ENCODE measurements at regions not wholly inside any gene's neighbourhood (a gene's known extent, or its start where the extent isn't known, plus 50 kb on each side); places are given as distances from the start of the nearest gene placed in this dataset.
A peak's percentile ranks its signal among the peaks of the same experiment; 100 is the strongest.

GRCh38 chr12:67386869-67387565, 117.9 kb downstream of the CAND1 start:
- ATAC-seq (ENCODE audit: insufficient read depth, low FRiP score) = no peak
- 75 to 91% methylated on average over 4 of the region's 4 CpGs for WGBS, 2 donors
- peak in 2 of 3 donors; percentile 62 to 70 for DNase-seq
- Histone ChIP-seq H3K27ac (ENCODE audit: low read depth in 1 of 2, low read length in 1 of 2) (no peak overlapping the region), H3K4me3 (no peak overlapping the region), H3K27me3 (ENCODE audit: control insufficient read depth in 3 of 3, insufficient read depth in 3 of 3, low read length in 2 of 3) (no peaks in the 10 kb centered on the region), H3K9ac (ENCODE audit: insufficient read depth in 1 of 2, low read length in 2 of 2) (no peak overlapping the region), H3K4me1 (ENCODE audit: control insufficient read depth in 5 of 5, insufficient read depth in 5 of 5, low read length in 5 of 5) (peaks cover 0 to 7% (median 0%) of the 10 kb centered on the region in 5 donors), H3K9me3 (ENCODE audit: control insufficient read depth in 4 of 4, insufficient read depth in 3 of 4, low read length in 3 of 4) (no peaks in the 10 kb centered on the region), H3K36me3 (ENCODE audit: control insufficient read depth in 4 of 4, insufficient read depth in 4 of 4, low read length in 4 of 4) (no peaks in the 10 kb centered on the region)
- TF ChIP-seq CTCF (IDR thresholded peaks at IDR 0.05; ENCODE audit: control extremely low read depth, extremely low read depth) = no peak

DNA sequence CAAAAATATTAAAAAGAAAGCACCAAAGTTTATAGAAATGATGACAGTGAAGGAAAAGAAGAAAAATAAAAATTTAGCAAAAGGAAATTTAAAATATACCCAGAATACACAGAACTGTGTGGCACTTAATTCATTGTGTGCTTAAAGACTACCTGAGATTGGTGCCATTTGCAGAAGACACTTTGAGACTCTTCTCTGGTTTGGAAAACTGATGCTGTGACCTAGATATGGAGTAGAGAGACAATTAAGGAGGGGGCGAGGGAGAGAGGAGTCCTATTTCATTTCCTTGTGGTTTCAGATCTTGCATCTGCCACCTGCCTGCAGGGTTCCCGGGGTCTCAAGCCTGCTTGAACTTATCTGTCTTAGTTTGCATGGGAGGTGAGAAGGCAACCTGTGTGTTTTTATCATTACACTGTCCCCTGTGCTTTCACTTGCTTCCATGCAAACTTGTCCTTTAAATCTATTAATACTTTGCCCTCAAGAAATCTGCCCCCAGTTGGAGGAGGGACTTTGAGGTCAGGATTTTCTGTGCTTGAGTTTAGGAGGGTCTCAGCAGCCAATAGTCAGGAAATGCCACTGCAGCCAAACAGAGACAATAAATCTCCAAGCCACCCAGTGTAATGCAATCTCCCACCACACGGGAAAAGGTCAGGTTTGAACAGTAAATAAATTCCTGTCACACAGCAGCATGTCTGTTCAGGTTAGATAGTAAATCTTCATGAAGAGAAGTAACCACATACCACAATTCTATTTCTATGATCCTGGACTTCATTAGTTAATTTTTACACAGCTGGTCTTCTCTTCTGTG, 119.4 kb downstream of the CAND1 start:
- Histone ChIP-seq H3K27ac (ENCODE audit: low read depth in 1 of 2, low read length in 1 of 2) (no peak overlapping the region), H3K9ac (ENCODE audit: insufficient read depth in 1 of 2, low read length in 2 of 2) (no peak overlapping the region), H3K27me3 (ENCODE audit: control insufficient read depth in 3 of 3, insufficient read depth in 3 of 3, low read length in 2 of 3) (no peaks in the 10 kb centered on the region), H3K9me3 (ENCODE audit: control insufficient read depth in 4 of 4, insufficient read depth in 3 of 4, low read length in 3 of 4) (no peaks in the 10 kb centered on the region), H3K4me1 (ENCODE audit: control insufficient read depth in 5 of 5, insufficient read depth in 5 of 5, low read length in 5 of 5) (no peaks in the 10 kb centered on the region), H3K36me3 (ENCODE audit: control insufficient read depth in 4 of 4, insufficient read depth in 4 of 4, low read length in 4 of 4) (no peaks in the 10 kb centered on the region), H3K4me3 (no peak overlapping the region)
- DNase-seq (no peak), ATAC-seq (ENCODE audit: insufficient read depth, low FRiP score) (no peak)
- TF ChIP-seq CTCF (IDR thresholded peaks at IDR 0.05; ENCODE audit: control extremely low read depth, extremely low read depth) = no peak
- 45 to 51% methylated on average over 3 of the region's 3 CpGs for WGBS, 2 donors

- TF ChIP-seq CTCF (IDR thresholded peaks at IDR 0.05; ENCODE audit: control extremely low read depth, extremely low read depth) = no peak
- Histone ChIP-seq H3K9ac (ENCODE audit: insufficient read depth in 1 of 2, low read length in 2 of 2) (no peak overlapping the region), H3K36me3 (ENCODE audit: control insufficient read depth in 4 of 4, insufficient read depth in 4 of 4, low read length in 4 of 4) (no peaks in the 10 kb centered on the region), H3K27ac (ENCODE audit: low read depth in 1 of 2, low read length in 1 of 2) (no peak overlapping the region), H3K9me3 (ENCODE audit: control insufficient read depth in 4 of 4, insufficient read depth in 3 of 4, low read length in 3 of 4) (no peaks in the 10 kb centered on the region), H3K4me3 (no peak overlapping the region), H3K4me1 (ENCODE audit: control insufficient read depth in 5 of 5, insufficient read depth in 5 of 5, low read length in 5 of 5) (peaks cover 0 to 6% (median 0%) of the 10 kb centered on the region in 5 donors), H3K27me3 (ENCODE audit: control insufficient read depth in 3 of 3, insufficient read depth in 3 of 3, low read length in 2 of 3) (no peaks in the 10 kb centered on the region)
- no peak for DNase-seq
- 67 to 88% methylated on average over 4 of the region's 4 CpGs for WGBS, 2 donors
- no peak for ATAC-seq (ENCODE audit: insufficient read depth, low FRiP score)
Measured at GRCh38 chr12:67390273-67390672, 121.1 kb downstream of the CAND1 start.

All from lung (tissue), 11 donors.